Heart right ventricle (tissue), 16 donors: ENCODE measurements at regions not wholly inside any gene's neighbourhood (a gene's known extent, or its start where the extent isn't known, plus 50 kb on each side); places are given as distances from the start of the nearest gene placed in this dataset.

ENCODE experiments used
- ATAC-seq, 8 donors: fragments of 200-7000 bp; cut with Tn5 transposase; one replicate each; pipeline ENCODE4 v1.9.1; 2020; ENCODE audit warnings: mild to moderate bottlenecking in 8 of 8, moderate library complexity in 8 of 8, moderate number of reproducible peaks in 1 of 8
- DNase-seq, 2 donors: peaks; one replicate each; pipeline ENCODE4 v3.0.0-alpha.2; 2020
- H3K27ac ChIP-seq, 10 donors: fragments of 200-600 bp; sonication (generic) in 2 of 10; one replicate each; pipeline versions ENCODE4 v1.5.0 to v1.8.0; 2020 to 2022; ENCODE audit warnings: mild to moderate bottlenecking in 3 of 10
- H3K27me3 ChIP-seq, 7 donors: fragments of 200-600 bp; one replicate each; pipeline ENCODE4 v1.8.0; 2021 to 2022; ENCODE audit warnings: mild to moderate bottlenecking in 2 of 7
- H3K36me3 ChIP-seq, 9 donors: fragments of 200-600 bp; sonication (generic) in 1 of 9; one replicate each; pipeline versions ENCODE4 v1.5.0 to v1.8.0; 2020 to 2022; ENCODE audit warnings: mild to moderate bottlenecking in 2 of 9
- H3K4me1 ChIP-seq, 9 donors: fragments of 200-600 bp; sonication (generic) in 1 of 9; one replicate each; pipeline versions ENCODE4 v1.5.0 to v1.8.0; 2020 to 2022; ENCODE audit warnings: mild to moderate bottlenecking in 4 of 9
- H3K4me3 ChIP-seq, 10 donors: fragments of 200-600 bp; sonication (generic) in 2 of 10; one replicate each; pipeline versions ENCODE4 v1.5.0 to v1.8.0; 2020 to 2022; ENCODE audit warnings: mild to moderate bottlenecking in 7 of 10, moderate library complexity in 2 of 10
- H3K9me3 ChIP-seq, 11 donors: fragments of 200-600 bp in 10 of 11; sonication (generic) in 2 of 11; one replicate each; pipeline versions ENCODE4 v1.5.0 to v1.8.0; 2013 to 2022; ENCODE audit warnings: mild to moderate bottlenecking in 2 of 11, control low read depth in 1 of 11, moderate library complexity in 1 of 11
- WGBS, 2 donors: extraction: QIAGEN DNeasy Blood & Tissue Kit; methylation state at CpG; one replicate each; pipeline ENCODE4 v1.1.7; 2013; ENCODE audit warnings: inconsistent platforms in 1 of 2; 5-methylcytosine and 5-hydroxymethylcytosine counted together
- intact Hi-C, 10 donors: fragments of 100-400 bp; cut with DNase I; formaldehyde crosslinking; loops; one replicate each; pipeline versions ENCODE4 v1.11.1 to v1.14.2; 2022
- TF ChIP-seq, protein P1 (sequence below), 9 donors: fragments of 200-600 bp; sonication (generic) in 2 of 9; IDR thresholded peaks; one replicate each; pipeline versions ENCODE4 v1.5.0 to v1.8.0; 2021 to 2022; ENCODE audit warnings: antibody characterized with exemption in 9 of 9, mild to moderate bottlenecking in 5 of 9, moderate library complexity in 1 of 9
- donor health status: Arrhythmogenic right ventricular cardiomyopathy.
- donor health status: ischemic (EF 13 %, LVEDD 7.1; RV severe dilation, severe dysfunction).
- donor health status: healthy with polysubstance abuse.
- donor health status: DM: no; HTN: yes; CAD: no.
- donor health status: DM: no; HTN: no; CAD: no.
- donor health status: ischemic (EF 25% LVEDD 6.9; RV normal size, moderate dysfunction).
- donor health status: ischemic (EF 25% LVEDD 5.7; RV mildly dilated, moderate dysfunction).
- donor health status: healthy.
- donor health status: DM: yes; HTN: yes; CAD: no.
- donor health status: Ischemic cardiomyopathy.
- donor health status: ischemic (EF 35%, LVEDD 5.7; RV mildly dilated, moderate dysfunction).
- donor health status: nonischemic (EF 11% LVEDD 7.7; RV severe dilation, severe dysfunction).
- donor health status: DM: yes; HTN: yes; CAD: no.
- donor health status: PGD.
- donor health status: ischemic (EF 29% LVEDD 5.4; RV normal size, mild dysfunction).
- donor health status: nonischemic (EF 23%, LVEDD 6.1; RV moderate dilation, normal function).

DNA sequence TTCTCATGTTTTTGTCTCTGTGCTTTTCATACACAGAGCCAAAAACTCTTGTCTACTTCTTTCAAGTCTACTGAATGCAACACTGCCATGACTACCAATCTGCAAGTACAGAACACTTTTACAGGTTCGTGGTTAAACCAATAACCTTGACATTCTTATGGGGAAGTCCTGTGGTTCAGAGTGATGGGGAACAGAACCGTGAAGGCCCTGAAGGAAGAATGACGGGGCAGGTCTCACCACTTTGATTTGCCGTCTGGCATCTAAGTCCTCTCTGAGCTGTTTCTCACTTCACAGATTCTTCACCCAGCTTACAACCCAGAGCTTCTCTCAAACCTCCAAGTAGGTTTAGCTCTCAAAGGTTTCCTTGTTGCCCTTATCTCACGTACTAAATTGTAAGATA lies 117.5 kb upstream of the SNTG2 start:
- DNase-seq (no peak), ATAC-seq (no peak)
- H3K4me1 ChIP-seq, result peaks cover 5 to 38% (median 20%) of the 10 kb centered on the region in 9 donors
- no peaks in the 10 kb centered on the region for H3K9me3 ChIP-seq
- intact Hi-C loops, result no loop called here
- H3K27me3 ChIP-seq, result peaks cover 0 to 15% (median 6%) of the 10 kb centered on the region in 7 donors
- WGBS, 2 donors, result 81 to 88% methylated on average over 5 of the region's 5 CpGs
- no peaks in the 10 kb centered on the region for H3K36me3 ChIP-seq
- TF ChIP-seq, protein P1, sequence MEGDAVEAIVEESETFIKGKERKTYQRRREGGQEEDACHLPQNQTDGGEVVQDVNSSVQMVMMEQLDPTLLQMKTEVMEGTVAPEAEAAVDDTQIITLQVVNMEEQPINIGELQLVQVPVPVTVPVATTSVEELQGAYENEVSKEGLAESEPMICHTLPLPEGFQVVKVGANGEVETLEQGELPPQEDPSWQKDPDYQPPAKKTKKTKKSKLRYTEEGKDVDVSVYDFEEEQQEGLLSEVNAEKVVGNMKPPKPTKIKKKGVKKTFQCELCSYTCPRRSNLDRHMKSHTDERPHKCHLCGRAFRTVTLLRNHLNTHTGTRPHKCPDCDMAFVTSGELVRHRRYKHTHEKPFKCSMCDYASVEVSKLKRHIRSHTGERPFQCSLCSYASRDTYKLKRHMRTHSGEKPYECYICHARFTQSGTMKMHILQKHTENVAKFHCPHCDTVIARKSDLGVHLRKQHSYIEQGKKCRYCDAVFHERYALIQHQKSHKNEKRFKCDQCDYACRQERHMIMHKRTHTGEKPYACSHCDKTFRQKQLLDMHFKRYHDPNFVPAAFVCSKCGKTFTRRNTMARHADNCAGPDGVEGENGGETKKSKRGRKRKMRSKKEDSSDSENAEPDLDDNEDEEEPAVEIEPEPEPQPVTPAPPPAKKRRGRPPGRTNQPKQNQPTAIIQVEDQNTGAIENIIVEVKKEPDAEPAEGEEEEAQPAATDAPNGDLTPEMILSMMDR (IDR thresholded peaks at IDR 0.05), result no peak
- no peak overlapping the region for H3K4me3 ChIP-seq
- no peak overlapping the region for H3K27ac ChIP-seq

DNA sequence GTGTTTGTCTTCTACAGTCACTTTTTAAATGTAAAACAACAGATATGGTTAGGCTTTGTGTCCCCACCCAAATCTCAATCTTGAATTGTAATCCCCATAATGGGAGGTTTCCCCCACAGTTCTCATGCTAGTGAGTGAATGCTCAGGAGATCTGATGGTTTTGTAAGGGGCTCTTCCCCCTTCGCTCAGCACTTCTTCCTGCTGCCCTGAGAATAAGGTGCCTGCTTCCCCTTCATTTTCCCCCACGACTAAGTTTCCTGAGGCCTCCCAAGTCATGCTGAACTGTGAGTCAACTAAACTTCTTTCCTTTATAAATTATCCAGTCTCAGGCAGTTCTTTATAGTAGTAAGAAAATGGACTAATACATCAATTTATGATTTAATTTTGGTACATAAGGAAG lies 118.0 kb upstream of the SNTG2 start:
- DNase-seq (no peak), ATAC-seq (no peak)
- intact Hi-C loops, result no loop called here
- no peaks in the 10 kb centered on the region for H3K36me3 ChIP-seq
- peaks cover 5 to 38% (median 20%) of the 10 kb centered on the region in 9 donors for H3K4me1 ChIP-seq
- peaks cover 0 to 14% (median 1%) of the 10 kb centered on the region in 7 donors for H3K27me3 ChIP-seq
- no peak overlapping the region for H3K27ac ChIP-seq
- no peaks in the 10 kb centered on the region for H3K9me3 ChIP-seq
- H3K4me3 ChIP-seq, result no peak overlapping the region
- 61 to 68% methylated on average over 2 of the region's 2 CpGs for WGBS, 2 donors
- TF ChIP-seq, protein P1 (IDR thresholded peaks at IDR 0.05), result no peak

DNA sequence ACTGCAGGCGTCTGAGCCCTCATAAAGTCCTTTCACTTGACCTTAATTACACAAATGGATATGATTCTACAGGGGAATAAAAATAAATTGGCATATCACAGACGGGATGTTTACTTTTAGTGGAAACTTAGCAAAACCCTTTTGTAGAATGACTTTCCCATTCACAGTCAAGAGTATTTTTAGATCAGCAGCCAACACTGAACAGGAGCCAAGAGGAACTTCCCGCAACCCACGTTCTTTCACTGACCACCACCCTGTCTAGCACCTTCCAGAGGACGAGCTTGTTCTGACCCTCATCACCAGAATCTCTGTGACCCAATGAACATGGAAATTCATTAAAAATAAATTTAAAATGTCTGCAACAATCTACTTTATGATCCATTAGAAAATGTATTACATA lies 119.0 kb upstream of the SNTG2 start:
- peaks cover 5 to 38% (median 20%) of the 10 kb centered on the region in 9 donors for H3K4me1 ChIP-seq
- no peak overlapping the region for H3K4me3 ChIP-seq
- intact Hi-C loops, result no loop called here
- DNase-seq, result no peak
- H3K9me3 ChIP-seq, result no peaks in the 10 kb centered on the region
- no peaks in the 10 kb centered on the region for H3K36me3 ChIP-seq
- H3K27ac ChIP-seq, result peak overlapping the region in 3 of 10 donors; percentile 26 to 36 (median 31)
- 18 to 20% methylated on average over 5 of the region's 5 CpGs for WGBS, 2 donors
- peak in 4 of 8 donors; percentile 33 to 88 (median 78) for ATAC-seq
- H3K27me3 ChIP-seq, result peaks cover 0 to 14% (median 0%) of the 10 kb centered on the region in 7 donors
- TF ChIP-seq, protein P1 (IDR thresholded peaks at IDR 0.05), result no peak

DNA sequence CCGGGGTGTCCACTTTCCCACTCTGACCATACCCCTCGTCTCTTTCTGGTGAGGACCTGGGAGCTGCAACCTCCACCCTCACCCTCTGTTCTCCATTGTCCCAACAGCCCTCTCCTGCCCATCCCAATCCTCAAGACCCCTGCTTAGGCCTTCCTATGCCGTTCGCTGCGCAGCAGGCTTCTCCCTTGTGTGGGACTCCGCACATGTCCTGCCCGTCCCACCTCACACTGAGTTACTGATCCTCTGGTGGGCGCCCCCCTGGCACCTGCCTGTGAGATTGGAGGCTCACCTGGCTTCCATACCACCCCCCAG lies 119.5 kb upstream of the SNTG2 start:
- peaks cover 0 to 14% (median 0%) of the 10 kb centered on the region in 7 donors for H3K27me3 ChIP-seq
- intact Hi-C loops, result no loop called here
- H3K4me3 ChIP-seq, result no peak overlapping the region
- WGBS, 2 donors, result 90 to 91% methylated on average over 8 of the region's 8 CpGs
- ATAC-seq, result no peak
- peaks cover 5 to 38% (median 20%) of the 10 kb centered on the region in 9 donors for H3K4me1 ChIP-seq
- TF ChIP-seq, protein P1 (IDR thresholded peaks at IDR 0.05), result no peak
- DNase-seq, result no peak
- H3K36me3 ChIP-seq, result no peaks in the 10 kb centered on the region
- H3K9me3 ChIP-seq, result no peaks in the 10 kb centered on the region
- peak overlapping the region in 5 of 10 donors; percentile 21 to 36 (median 30) for H3K27ac ChIP-seq
